MM.1S (cell line): ENCODE measurements at regions not wholly inside any gene's neighbourhood (a gene's known extent, or its start where the extent isn't known, plus 50 kb on each side); places are given as distances from the start of the nearest gene placed in this dataset.

Source experiments
- DNase-seq: peaks from one replicate; pipeline ENCODE4 v3.0.0-alpha.2; 2015
- H2AFZ ChIP-seq: fragments of 300-600 bp; sonication (generic); 2 replicates; pipeline ENCODE4 v1.6.0; 2016; ENCODE audit warnings: antibody characterized with exemption, low read length
- H3F3A ChIP-seq: fragments of 300-600 bp; sonication (generic); 2 replicates; pipeline ENCODE4 v1.6.1; 2016; ENCODE audit warnings: mild to moderate bottlenecking, antibody characterized with exemption, low read length, moderate library complexity, mixed read lengths; ENCODE audit not compliant: insufficient read depth
- H3K27ac ChIP-seq: fragments of 300-600 bp; sonication (generic); 2 replicates; pipeline ENCODE4 v1.5.1; 2016; ENCODE audit warnings: mild to moderate bottlenecking, low read length
- H3K27me3 ChIP-seq: fragments of 300-600 bp; sonication (generic); replicated peaks from 2 replicates; pipeline ENCODE4 v1.6.0; 2016; ENCODE audit warnings: low read length; ENCODE audit not compliant: insufficient read depth
- H3K36me3 ChIP-seq: fragments of 300-600 bp; sonication (generic); replicated peaks from 2 replicates; pipeline ENCODE4 v1.6.1; 2016; ENCODE audit warnings: mild to moderate bottlenecking, low read length, mixed read lengths; ENCODE audit not compliant: insufficient read depth
- H3K4me1 ChIP-seq: fragments of 300-600 bp; sonication (generic); 2 replicates; pipeline ENCODE4 v1.6.1; 2016; ENCODE audit warnings: low read length, mixed read lengths
- H3K4me2 ChIP-seq: fragments of 300-600 bp; sonication (generic); 2 replicates; pipeline ENCODE4 v1.6.0; 2016; ENCODE audit warnings: low read depth, low read length
- H3K4me3 ChIP-seq: fragments of 300-600 bp; sonication (generic); 2 replicates; pipeline ENCODE4 v1.5.1; 2016; ENCODE audit warnings: low read length, mixed read lengths
- H3K79me2 ChIP-seq: fragments of 300-600 bp; sonication (generic); 2 replicates; pipeline ENCODE4 v1.6.1; 2016; ENCODE audit warnings: mixed run types, low read length, mixed read lengths
- H3K9ac ChIP-seq: fragments of 300-600 bp; sonication (generic); 2 replicates; pipeline ENCODE4 v1.6.1; 2016; ENCODE audit warnings: low read length, mixed read lengths
- H3K9me2 ChIP-seq: fragments of 300-600 bp; sonication (generic); replicated peaks from 2 replicates; pipeline ENCODE4 v1.6.1; 2016; ENCODE audit warnings: mild to moderate bottlenecking, low read length, mixed read lengths; ENCODE audit not compliant: insufficient read depth
- H3K9me3 ChIP-seq: fragments of 300-600 bp; sonication (generic); replicated peaks from 2 replicates; pipeline ENCODE4 v1.6.1; 2016; ENCODE audit warnings: mild to moderate bottlenecking, low read length, mixed read lengths; ENCODE audit not compliant: insufficient read depth
- H4K20me1 ChIP-seq: fragments of 300-600 bp; sonication (generic); 2 replicates; pipeline ENCODE4 v1.6.1; 2016; ENCODE audit warnings: mild to moderate bottlenecking, low read length, moderate library complexity, mixed read lengths; ENCODE audit not compliant: insufficient read depth
- CTCF ChIP-seq: fragments of 300-600 bp; sonication (generic); IDR thresholded peaks from 2 replicates; pipeline ENCODE4 v1.5.1; 2016; ENCODE audit warnings: antibody characterized with exemption, low read length, mixed read lengths
- EZH2 ChIP-seq: fragments of 300-600 bp; sonication (generic); optimal IDR thresholded peaks from 2 replicates; pipeline ENCODE3; 2017; ENCODE audit warnings: low read depth, mild to moderate bottlenecking, antibody characterized with exemption, low read length, mixed read lengths
- EZH2phosphoT487 ChIP-seq: fragments of 300-600 bp; sonication (generic); IDR thresholded peaks from 2 replicates; pipeline ENCODE4 v1.6.1; 2018; ENCODE audit warnings: antibody characterized with exemption, low read length

GRCh38 chr2:139605668-139606067 is 825.5 kb upstream of the NXPH2 start:
- Histone ChIP-seq H3K4me1 (no peaks in the 10 kb centered on the region), H3K4me3 (no peak overlapping the region), H3K27me3 (no peaks in the 10 kb centered on the region), H3K9ac (no peak overlapping the region), H3K79me2 (no peaks in the 10 kb centered on the region), H3K27ac (no peak overlapping the region), H3F3A (no peaks in the 10 kb centered on the region), H4K20me1 (no peaks in the 10 kb centered on the region), H3K9me3 (no peaks in the 10 kb centered on the region), H3K9me2 (no peaks in the 10 kb centered on the region), H3K4me2 (no peak overlapping the region), H2AFZ (no peak overlapping the region), H3K36me3 (no peaks in the 10 kb centered on the region)
- DNase-seq: no peak
- TF ChIP-seq CTCF: no peak
- TF ChIP-seq EZH2phosphoT487: no peak
- no peak for TF ChIP-seq EZH2

- no peaks in the 10 kb centered on the region for H3K4me1 ChIP-seq
- no peaks in the 10 kb centered on the region for H3K36me3 ChIP-seq
- DNase-seq: no peak
- H3K4me3 ChIP-seq: no peak overlapping the region
- no peak overlapping the region for H3K27ac ChIP-seq
- H3K9ac ChIP-seq: no peak overlapping the region
- H2AFZ ChIP-seq: no peak overlapping the region
- TF ChIP-seq EZH2phosphoT487 (no peak), EZH2 (no peak), CTCF (no peak)
- no peaks in the 10 kb centered on the region for H3F3A ChIP-seq
- no peak overlapping the region for H3K4me2 ChIP-seq
- H3K9me3 ChIP-seq: no peaks in the 10 kb centered on the region
- H3K9me2 ChIP-seq: no peaks in the 10 kb centered on the region
- H3K27me3 ChIP-seq: no peaks in the 10 kb centered on the region
- H4K20me1 ChIP-seq: no peaks in the 10 kb centered on the region
- H3K79me2 ChIP-seq: no peaks in the 10 kb centered on the region
These were observed 820.0 kb upstream of the NXPH2 start for GRCh38 chr2:139600166-139600565.

- Histone ChIP-seq H3K27ac (no peak overlapping the region), H2AFZ (no peak overlapping the region), H3K9me2 (no peaks in the 10 kb centered on the region), H3K4me2 (no peak overlapping the region), H3K4me3 (no peak overlapping the region), H3K27me3 (no peaks in the 10 kb centered on the region), H3F3A (no peaks in the 10 kb centered on the region), H3K9me3 (no peaks in the 10 kb centered on the region), H3K9ac (no peak overlapping the region), H3K79me2 (no peaks in the 10 kb centered on the region), H3K36me3 (no peaks in the 10 kb centered on the region), H3K4me1 (no peaks in the 10 kb centered on the region), H4K20me1 (no peaks in the 10 kb centered on the region)
- TF ChIP-seq EZH2phosphoT487 (no peak), EZH2 (no peak)
- no peak for DNase-seq
These were observed 804.9 kb upstream of the NXPH2 start for GRCh38 chr2:139585101-139585500.

GRCh38 chr2:139574371-139574770 is 794.2 kb upstream of the NXPH2 start:
- Histone ChIP-seq H3K9me2 (no peaks in the 10 kb centered on the region), H3K9me3 (no peaks in the 10 kb centered on the region), H3K4me1 (no peaks in the 10 kb centered on the region), H3K36me3 (no peaks in the 10 kb centered on the region), H3F3A (no peaks in the 10 kb centered on the region), H3K9ac (no peak overlapping the region), H2AFZ (no peak overlapping the region), H3K4me3 (no peak overlapping the region), H3K4me2 (no peak overlapping the region), H3K27ac (no peak overlapping the region), H3K27me3 (no peaks in the 10 kb centered on the region), H4K20me1 (no peaks in the 10 kb centered on the region), H3K79me2 (no peaks in the 10 kb centered on the region)
- TF ChIP-seq EZH2phosphoT487 (no peak), CTCF (no peak), EZH2 (no peak)
- DNase-seq: no peak
